CD4-positive, alpha-beta memory T cell (primary cell): ENCODE measurements at regions not wholly inside any gene's neighbourhood (a gene's known extent, or its start where the extent isn't known, plus 50 kb on each side); places are given as distances from the start of the nearest gene placed in this dataset.

Experiments used
- CTCF ChIA-PET: fragments of 350-600 bp; sonication (Branson Sonifier 250); formaldehyde crosslinking; loops from one replicate; lab custom pipeline; 2021; ENCODE audit warnings: inconsistent platforms; ENCODE audit not compliant: partially characterized antibody; lab: Charles Lee
- POLR2A ChIA-PET: fragments of 350-600 bp; sonication (Branson Sonifier 250); formaldehyde crosslinking; loops from one replicate; lab custom pipeline; 2021; ENCODE audit not compliant: partially characterized antibody; lab: Charles Lee
- DNase-seq, 5 donors: peaks; one replicate each; pipeline versions ENCODE4 v3.0.0 to v3.0.0-alpha.2; 2020 to 2022; ENCODE audit warnings: mixed read lengths in 1 of 5
- H3K27ac ChIP-seq: one replicate; pipeline ENCODE4 v1.7.0; 2013; ENCODE audit warnings: low read depth, low read length
- H3K27me3 ChIP-seq: 2 replicates; pipeline ENCODE4 v1.7.0; 2013; ENCODE audit warnings: mild to moderate bottlenecking, low read length, moderate library complexity; ENCODE audit not compliant: insufficient read depth
- H3K36me3 ChIP-seq: 2 replicates; pipeline ENCODE4 v1.7.0; 2013; ENCODE audit warnings: mild to moderate bottlenecking, low read length, moderate library complexity; ENCODE audit not compliant: insufficient read depth
- H3K4me1 ChIP-seq: 2 replicates; pipeline ENCODE4 v1.7.0; 2013; ENCODE audit warnings: mild to moderate bottlenecking, low read length, moderate library complexity; ENCODE audit not compliant: insufficient read depth
- H3K4me3 ChIP-seq, 2 donors: one replicate each; pipeline ENCODE4 v1.7.0; 2013; ENCODE audit warnings: low read length in 2 of 2, mild to moderate bottlenecking in 1 of 2
- H3K9me3 ChIP-seq, 2 donors: one replicate each; pipeline ENCODE4 v1.7.0; 2013; ENCODE audit warnings: low read length in 2 of 2, control low read depth in 1 of 2; ENCODE audit not compliant: control insufficient read depth in 1 of 2
- H3K27ac Mint-ChIP-seq, 7 donors: one replicate each; pipeline ENCODE4 v1.8.0; 2020 to 2021; ENCODE audit warnings: mixed read lengths in 7 of 7, mild to moderate bottlenecking in 6 of 7, inconsistent platforms in 3 of 7, moderate library complexity in 3 of 7
- H3K27me3 Mint-ChIP-seq, 2 donors: one replicate each; pipeline ENCODE4 v1.8.0; 2020 to 2021; ENCODE audit warnings: mixed read lengths in 2 of 2
- H3K36me3 Mint-ChIP-seq, 2 donors: one replicate each; pipeline ENCODE4 v1.8.0; 2020 to 2021; ENCODE audit warnings: mixed read lengths in 2 of 2, inconsistent platforms in 1 of 2, mild to moderate bottlenecking in 1 of 2
- H3K4me1 Mint-ChIP-seq, 4 donors: one replicate each; pipeline ENCODE4 v1.8.0; 2020 to 2021; ENCODE audit warnings: mixed read lengths in 4 of 4, mild to moderate bottlenecking in 1 of 4
- H3K4me3 Mint-ChIP-seq, 8 donors: one replicate each; pipeline ENCODE4 v1.8.0; 2020 to 2021; ENCODE audit warnings: mixed read lengths in 8 of 8, mild to moderate bottlenecking in 7 of 8, moderate library complexity in 6 of 8, inconsistent platforms in 3 of 8
- H3K9me3 Mint-ChIP-seq, 8 donors: one replicate each; pipeline ENCODE4 v1.8.0; 2020 to 2021; ENCODE audit warnings: mixed read lengths in 8 of 8, mild to moderate bottlenecking in 5 of 8, inconsistent platforms in 3 of 8, moderate library complexity in 1 of 8
- intact Hi-C: fragments of 100-400 bp; cut with micrococcal nuclease; formaldehyde crosslinking; loops from one replicate; pipeline ENCODE4 v1.15.1; 2023

GRCh38 chr16:79421126-79421525 lies 179.4 kb downstream of the MAF start:
- Histone ChIP-seq H3K27ac (no peak overlapping the region), H3K4me1 (peaks cover 13% of the 10 kb centered on the region), H3K36me3 (no peaks in the 10 kb centered on the region), H3K4me3 (no peak overlapping the region), H3K9me3 (no peaks in the 10 kb centered on the region), H3K27me3 (no peaks in the 10 kb centered on the region)
- intact Hi-C loops, result no loop called here
- Mint-ChIP-seq H3K36me3 (no peaks in the 10 kb centered on the region), H3K9me3 (no peaks in the 10 kb centered on the region), H3K4me1 (peaks cover 7 to 19% (median 15%) of the 10 kb centered on the region in 4 donors), H3K4me3 (no peak overlapping the region), H3K27me3 (peaks cover 0 to 1% of the 10 kb centered on the region in 2 donors), H3K27ac (peak overlapping the region in 1 of 7 donors; percentile 48)
- CTCF ChIA-PET, result no interaction called here
- no peak for DNase-seq
- POLR2A ChIA-PET, result no interaction called here

GRCh38 chr16:79420493-79420892 lies 180.0 kb downstream of the MAF start:
- H3K27ac ChIP-seq, result no peak overlapping the region
- Mint-ChIP-seq H3K36me3 (no peaks in the 10 kb centered on the region), H3K4me1 (peaks cover 12 to 26% (median 21%) of the 10 kb centered on the region in 4 donors), H3K4me3 (no peak overlapping the region), H3K27ac (peak overlapping the region in 1 of 7 donors; percentile 28), H3K27me3 (peaks cover 0 to 1% of the 10 kb centered on the region in 2 donors), H3K9me3 (no peaks in the 10 kb centered on the region)
- H3K4me1 ChIP-seq, result peaks cover 19% of the 10 kb centered on the region
- POLR2A ChIA-PET, result no interaction called here
- H3K9me3 ChIP-seq, result no peaks in the 10 kb centered on the region
- H3K27me3 ChIP-seq, result no peaks in the 10 kb centered on the region
- CTCF ChIA-PET, result no interaction called here
- intact Hi-C loops, result no loop called here
- H3K4me3 ChIP-seq, result no peak overlapping the region
- no peaks in the 10 kb centered on the region for H3K36me3 ChIP-seq
- DNase-seq, result no peak

DNA sequence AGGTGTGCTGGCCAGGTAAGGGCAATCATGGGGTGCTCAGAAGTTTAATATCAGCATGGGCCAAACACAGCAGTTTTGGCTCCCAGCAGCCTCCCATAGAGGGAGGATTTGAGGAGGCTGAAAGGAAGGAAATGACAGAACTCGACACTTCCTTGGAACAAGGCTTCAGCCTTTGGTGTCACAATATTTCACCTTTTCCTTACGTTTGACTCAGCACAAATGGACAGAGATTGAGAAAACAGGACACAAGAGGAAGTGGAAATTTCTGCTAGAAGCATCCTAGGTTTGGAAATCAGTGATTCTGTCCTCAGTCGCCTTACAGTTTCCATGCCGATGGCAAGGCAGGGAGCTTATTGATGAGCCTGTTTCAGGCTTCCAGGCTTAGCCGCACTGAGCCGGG lies 181.4 kb downstream of the MAF start:
- CTCF ChIA-PET, result no interaction called here
- H3K4me1 Mint-ChIP-seq, result peaks cover 23 to 39% (median 32%) of the 10 kb centered on the region in 4 donors
- peaks cover 0 to 1% of the 10 kb centered on the region in 2 donors for H3K27me3 Mint-ChIP-seq
- H3K9me3 Mint-ChIP-seq, result peaks cover 0 to 1% (median 0%) of the 10 kb centered on the region in 8 donors
- H3K36me3 Mint-ChIP-seq, result no peaks in the 10 kb centered on the region
- intact Hi-C loops, result loop anchor here (5.0 kb wide), 1 partner anchor 37 kb away; no protein-coding TSS in a partner anchor
- H3K27ac ChIP-seq, result no peak overlapping the region
- no peak overlapping the region for H3K27ac Mint-ChIP-seq
- POLR2A ChIA-PET, result interaction anchor here (1.0 kb wide), 1 partner anchor 183 kb away, joined by 4 read pairs; no protein-coding TSS in a partner anchor
- DNase-seq, result no peak
- no peaks in the 10 kb centered on the region for H3K27me3 ChIP-seq
- H3K36me3 ChIP-seq, result no peaks in the 10 kb centered on the region
- peak overlapping the region in 1 of 8 donors; percentile 11 for H3K4me3 Mint-ChIP-seq
- H3K4me1 ChIP-seq, result peaks cover 26% of the 10 kb centered on the region
- H3K4me3 ChIP-seq, result no peak overlapping the region
- no peaks in the 10 kb centered on the region for H3K9me3 ChIP-seq

- peaks cover 0 to 5% (median 0%) of the 10 kb centered on the region in 8 donors for H3K9me3 Mint-ChIP-seq
- H3K9me3 ChIP-seq, result no peaks in the 10 kb centered on the region
- no peak overlapping the region for H3K27ac Mint-ChIP-seq
- H3K36me3 ChIP-seq, result no peaks in the 10 kb centered on the region
- CTCF ChIA-PET, result no interaction called here
- H3K27me3 ChIP-seq, result no peaks in the 10 kb centered on the region
- intact Hi-C loops, result loop anchor here (5.0 kb wide), 1 partner anchor 35 kb away; no protein-coding TSS in a partner anchor
- peaks cover 35% of the 10 kb centered on the region for H3K4me1 ChIP-seq
- POLR2A ChIA-PET, result no interaction called here
- no peaks in the 10 kb centered on the region for H3K36me3 Mint-ChIP-seq
- H3K27ac ChIP-seq, result no peak overlapping the region
- no peaks in the 10 kb centered on the region for H3K27me3 Mint-ChIP-seq
- DNase-seq, result no peak
- H3K4me3 ChIP-seq, result no peak overlapping the region
- H3K4me1 Mint-ChIP-seq, result peaks cover 30 to 47% (median 37%) of the 10 kb centered on the region in 4 donors
- H3K4me3 Mint-ChIP-seq, result no peak overlapping the region
Measured at GRCh38 chr16:79417601-79418008, 182.9 kb downstream of the MAF start.

DNA sequence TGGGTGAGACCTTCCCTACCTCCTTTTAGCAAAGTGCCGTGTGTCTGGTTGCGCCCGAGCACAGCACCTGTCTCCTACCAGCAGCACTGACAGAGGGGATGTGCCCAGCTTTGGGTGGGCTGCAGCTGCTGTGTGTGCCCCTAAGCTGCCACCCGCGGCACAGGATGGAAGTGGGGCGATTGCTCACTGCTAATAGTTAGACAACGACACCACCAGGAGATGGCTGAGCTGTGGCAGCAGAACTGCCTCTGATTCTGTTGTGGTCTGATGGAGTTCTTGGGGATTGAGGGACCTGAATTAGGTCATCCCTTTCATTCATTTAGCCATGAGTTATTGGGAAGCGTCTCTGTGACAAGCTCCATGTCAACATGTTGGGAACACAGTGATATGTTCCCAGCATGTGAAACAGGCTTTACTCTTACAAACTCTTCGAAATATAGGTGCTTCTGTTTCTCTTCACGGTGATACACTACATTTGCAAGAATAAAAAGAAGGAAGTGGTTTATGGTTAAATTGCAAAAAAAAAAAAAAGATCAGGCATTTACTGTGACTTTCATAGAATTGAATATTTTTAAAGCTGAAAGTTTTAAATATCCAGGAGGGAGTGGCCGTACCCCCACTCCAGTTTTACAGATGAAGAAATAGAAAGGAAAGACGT lies 184.4 kb downstream of the MAF start:
- H3K9me3 ChIP-seq, result no peaks in the 10 kb centered on the region
- intact Hi-C loops, result loop anchor here (1.0 to 5.0 kb wide), 2 partner anchors 34 to 184 kb away; partner anchors contain the start of gene MAF
- CTCF ChIA-PET, result interaction anchor here (0.6 to 3.3 kb wide), 21 partner anchors 10 to 710 kb away, joined by 3 to 17 read pairs (median 4); no protein-coding TSS in a partner anchor
- peak overlapping the region; percentile 43 to 80 (median 72) for H3K4me3 Mint-ChIP-seq
- H3K36me3 ChIP-seq, result no peaks in the 10 kb centered on the region
- H3K27me3 ChIP-seq, result no peaks in the 10 kb centered on the region
- H3K36me3 Mint-ChIP-seq, result no peaks in the 10 kb centered on the region
- peak overlapping the region in 1 of 2 donors; percentile 16 for H3K4me3 ChIP-seq
- H3K4me1 Mint-ChIP-seq, result peaks cover 33 to 57% (median 47%) of the 10 kb centered on the region in 4 donors
- no peaks in the 10 kb centered on the region for H3K27me3 Mint-ChIP-seq
- H3K27ac Mint-ChIP-seq, result peak overlapping the region; percentile 9 to 90 (median 81)
- peaks cover 0 to 5% (median 0%) of the 10 kb centered on the region in 8 donors for H3K9me3 Mint-ChIP-seq
- DNase-seq, result peak in 4 of 5 donors; percentile 29 to 53 (median 46)
- no peak overlapping the region for H3K27ac ChIP-seq
- peaks cover 39% of the 10 kb centered on the region for H3K4me1 ChIP-seq
- POLR2A ChIA-PET, result interaction anchor here (0.6 to 3.6 kb wide), 12 partner anchors 9 to 185 kb away, joined by 3 to 20 read pairs (median 5); partner anchors contain the start of gene MAF

- intact Hi-C loops, result no loop called here
- Histone ChIP-seq H3K9me3 (no peaks in the 10 kb centered on the region), H3K36me3 (no peaks in the 10 kb centered on the region), H3K4me1 (peaks cover 39% of the 10 kb centered on the region), H3K27ac (no peak overlapping the region), H3K27me3 (no peaks in the 10 kb centered on the region), H3K4me3 (no peak overlapping the region)
- DNase-seq, result no peak
- H3K27me3 Mint-ChIP-seq, result no peaks in the 10 kb centered on the region
- ChIA-PET CTCF (interaction anchor here (1.2 kb wide), 1 partner anchor 150 kb away, joined by 4 read pairs; no protein-coding TSS in a partner anchor), POLR2A (interaction anchor here (1.4 kb wide), 1 partner anchor 187 kb away, joined by 5 read pairs; the partner anchor contains the start of gene MAF)
- peaks cover 33 to 55% (median 46%) of the 10 kb centered on the region in 4 donors for H3K4me1 Mint-ChIP-seq
- H3K4me3 Mint-ChIP-seq, result peak overlapping the region in 2 of 8 donors; percentile 19 to 33
- peaks cover 0 to 5% (median 0%) of the 10 kb centered on the region in 8 donors for H3K9me3 Mint-ChIP-seq
- H3K36me3 Mint-ChIP-seq, result no peaks in the 10 kb centered on the region
- peak overlapping the region in 3 of 7 donors; percentile 3 to 42 (median 16) for H3K27ac Mint-ChIP-seq
Measured at GRCh38 chr16:79412783-79413225, 187.7 kb downstream of the MAF start.

DNA sequence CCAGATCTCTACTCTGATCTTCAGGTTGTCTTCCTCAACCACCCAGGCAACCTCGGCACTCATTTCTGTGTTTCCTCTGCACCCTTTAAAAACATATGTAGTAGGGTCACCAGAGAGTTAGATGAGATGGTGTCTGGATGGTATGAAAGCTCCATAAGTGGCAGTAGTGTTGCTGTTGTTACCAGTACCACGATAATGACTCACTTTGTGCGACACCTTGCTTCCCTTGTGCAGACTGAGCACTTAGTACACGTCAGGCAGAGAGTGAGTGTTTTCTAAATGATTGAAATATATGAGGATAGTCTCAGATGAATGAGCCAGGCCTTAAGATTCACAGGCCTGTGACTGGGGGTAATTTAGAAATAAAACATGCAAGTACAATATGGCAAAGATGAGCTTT lies 188.7 kb downstream of the MAF start:
- intact Hi-C loops, result no loop called here
- H3K4me3 ChIP-seq, result no peak overlapping the region
- Mint-ChIP-seq H3K4me3 (no peak overlapping the region), H3K27me3 (no peaks in the 10 kb centered on the region), H3K36me3 (no peaks in the 10 kb centered on the region), H3K4me1 (peaks cover 31 to 45% (median 39%) of the 10 kb centered on the region in 4 donors), H3K27ac (peak overlapping the region in 4 of 7 donors; percentile 24 to 78 (median 32)), H3K9me3 (peaks cover 0 to 5% (median 0%) of the 10 kb centered on the region in 8 donors)
- H3K4me1 ChIP-seq, result peaks cover 33% of the 10 kb centered on the region
- no peak overlapping the region for H3K27ac ChIP-seq
- POLR2A ChIA-PET, result interaction anchor here (0.8 kb wide), 1 partner anchor 187 kb away, joined by 3 read pairs; no protein-coding TSS in a partner anchor
- DNase-seq, result no peak
- CTCF ChIA-PET, result no interaction called here
- H3K36me3 ChIP-seq, result no peaks in the 10 kb centered on the region
- no peaks in the 10 kb centered on the region for H3K9me3 ChIP-seq
- no peaks in the 10 kb centered on the region for H3K27me3 ChIP-seq
